ENCODE measurements at regions not wholly inside any gene's neighbourhood (a gene's known extent, or its start where the extent isn't known, plus 50 kb on each side); places are given as distances from the start of the nearest gene placed in this dataset.
A peak's percentile ranks its signal among the peaks of the same experiment; 100 is the strongest.
"Not testable (repeated sequence)": the region's sequence is repeated elsewhere in the genome, so short reads cannot be mapped to it uniquely, and the experiment has no call there.

DNA sequence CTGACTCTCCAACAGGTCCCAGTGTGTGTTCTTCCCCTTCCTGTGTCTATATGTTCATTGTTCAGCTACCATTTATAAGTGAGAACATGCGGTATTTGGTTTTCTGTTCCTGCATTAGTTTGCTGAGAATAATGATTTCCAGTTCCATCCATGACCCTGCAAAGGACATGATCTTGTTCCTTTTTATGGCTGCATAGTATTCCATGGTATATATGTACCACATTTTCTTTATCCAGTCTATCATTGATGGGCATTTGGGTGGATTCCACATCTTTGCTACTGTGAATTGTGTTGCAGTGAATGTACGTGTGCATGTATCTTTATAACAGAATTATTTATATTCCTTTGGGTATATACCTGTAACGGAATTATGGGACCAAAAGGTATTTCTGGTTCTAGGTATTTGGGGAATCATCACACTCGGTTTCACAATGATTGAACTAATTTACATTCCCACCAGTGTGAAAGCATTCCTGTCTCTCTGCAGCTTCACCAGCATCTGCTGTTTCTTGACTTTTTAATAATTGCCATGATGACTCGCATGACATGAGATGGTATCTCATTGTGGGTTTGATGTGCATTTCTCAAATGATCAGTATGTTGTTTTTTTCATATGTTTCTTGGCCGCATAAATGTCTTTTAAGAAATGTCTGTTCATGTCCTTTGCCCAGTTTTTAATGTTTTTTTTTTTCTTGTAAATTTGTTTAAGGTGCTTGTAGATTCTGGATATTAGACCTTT lies 60.2 kb downstream of the LSMEM1 start:
- intact Hi-C loops (cut with DNase I) = no loop called here
- no peaks in the 10 kb centered on the region for H3K9me3 ChIP-seq
- no peaks in the 10 kb centered on the region for H3K27me3 ChIP-seq (ENCODE audit: low read depth)
- no peaks in the 10 kb centered on the region for H3K36me3 ChIP-seq
- no peak overlapping the region for H3K4me3 ChIP-seq
- H3K27ac ChIP-seq = no peak overlapping the region
- ATAC-seq = no peak
- no peaks in the 10 kb centered on the region for H3K4me1 ChIP-seq
- no peak for DNase-seq
- TF ChIP-seq, protein P1, sequence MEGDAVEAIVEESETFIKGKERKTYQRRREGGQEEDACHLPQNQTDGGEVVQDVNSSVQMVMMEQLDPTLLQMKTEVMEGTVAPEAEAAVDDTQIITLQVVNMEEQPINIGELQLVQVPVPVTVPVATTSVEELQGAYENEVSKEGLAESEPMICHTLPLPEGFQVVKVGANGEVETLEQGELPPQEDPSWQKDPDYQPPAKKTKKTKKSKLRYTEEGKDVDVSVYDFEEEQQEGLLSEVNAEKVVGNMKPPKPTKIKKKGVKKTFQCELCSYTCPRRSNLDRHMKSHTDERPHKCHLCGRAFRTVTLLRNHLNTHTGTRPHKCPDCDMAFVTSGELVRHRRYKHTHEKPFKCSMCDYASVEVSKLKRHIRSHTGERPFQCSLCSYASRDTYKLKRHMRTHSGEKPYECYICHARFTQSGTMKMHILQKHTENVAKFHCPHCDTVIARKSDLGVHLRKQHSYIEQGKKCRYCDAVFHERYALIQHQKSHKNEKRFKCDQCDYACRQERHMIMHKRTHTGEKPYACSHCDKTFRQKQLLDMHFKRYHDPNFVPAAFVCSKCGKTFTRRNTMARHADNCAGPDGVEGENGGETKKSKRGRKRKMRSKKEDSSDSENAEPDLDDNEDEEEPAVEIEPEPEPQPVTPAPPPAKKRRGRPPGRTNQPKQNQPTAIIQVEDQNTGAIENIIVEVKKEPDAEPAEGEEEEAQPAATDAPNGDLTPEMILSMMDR (IDR thresholded peaks at IDR 0.05) = no peak

DNA sequence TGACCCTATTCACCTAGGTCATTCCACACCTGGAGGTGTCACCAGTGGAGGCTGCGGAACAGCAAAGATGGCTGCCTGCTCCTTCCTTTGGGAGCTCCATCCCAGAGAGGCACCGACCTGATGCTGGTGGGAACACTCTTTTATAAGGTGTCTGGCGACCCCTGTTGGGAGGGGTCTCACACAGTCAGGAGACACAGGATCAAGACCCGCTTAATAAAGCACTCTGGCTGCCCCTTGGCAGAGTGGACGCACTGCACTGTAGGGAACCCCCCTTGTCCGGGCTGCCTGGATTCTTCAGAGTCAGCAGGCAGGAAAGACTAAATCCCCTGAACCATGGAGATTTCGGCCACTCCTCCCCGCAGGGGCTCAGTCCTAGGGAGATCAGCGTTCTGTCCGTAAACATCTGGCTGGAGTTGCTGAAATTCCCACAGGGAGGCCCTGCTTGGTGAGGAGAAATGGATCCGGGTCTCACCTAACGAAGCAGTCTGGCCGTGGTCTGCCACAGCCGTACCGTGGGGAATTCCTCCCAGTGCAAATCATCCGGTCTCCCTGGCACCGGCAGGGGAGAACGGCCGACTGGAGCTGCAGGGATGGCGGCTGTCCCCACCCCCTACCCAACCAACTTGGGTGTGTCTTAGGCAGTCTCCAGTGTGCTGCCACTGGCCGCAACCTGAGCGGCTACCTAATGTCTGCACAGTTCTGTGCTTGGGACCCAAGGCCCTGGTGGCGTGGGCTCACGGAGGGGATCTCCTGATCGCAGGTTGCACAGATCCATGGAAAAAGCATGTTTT lies 66.1 kb downstream of the LSMEM1 start:
- Histone ChIP-seq H3K4me3 (no peak overlapping the region), H3K4me1 (no peaks in the 10 kb centered on the region), H3K27me3 (ENCODE audit: low read depth) (no peaks in the 10 kb centered on the region), H3K27ac (no peak overlapping the region), H3K9me3 (no peaks in the 10 kb centered on the region), H3K36me3 (no peaks in the 10 kb centered on the region)
- intact Hi-C loops (cut with DNase I) = no loop called here
- TF ChIP-seq, protein P1 (IDR thresholded peaks at IDR 0.05) = no peak
- no peak for DNase-seq
- no peak for ATAC-seq

- no peak for DNase-seq
- no peak for ATAC-seq
- H3K4me1 ChIP-seq = no peaks in the 10 kb centered on the region
- H3K36me3 ChIP-seq = no peaks in the 10 kb centered on the region
- TF ChIP-seq, protein P1 (IDR thresholded peaks at IDR 0.05) = no peak
- H3K4me3 ChIP-seq = no peak overlapping the region
- no peak overlapping the region for H3K27ac ChIP-seq
- intact Hi-C loops (cut with DNase I) = no loop called here
- H3K27me3 ChIP-seq (ENCODE audit: low read depth) = no peaks in the 10 kb centered on the region
- no peaks in the 10 kb centered on the region for H3K9me3 ChIP-seq
Measured at GRCh38 chr7:112547916-112548315, 67.1 kb downstream of the LSMEM1 start.

- DNase-seq = no peak
- Histone ChIP-seq H3K9me3 (no peaks in the 10 kb centered on the region), H3K27me3 (ENCODE audit: low read depth) (no peaks in the 10 kb centered on the region), H3K27ac (no peak overlapping the region), H3K4me3 (no peak overlapping the region), H3K4me1 (no peaks in the 10 kb centered on the region), H3K36me3 (no peaks in the 10 kb centered on the region)
- peak; percentile 76 to 78 for ATAC-seq
- TF ChIP-seq, protein P1 (IDR thresholded peaks at IDR 0.05) = peak; percentile 88
- intact Hi-C loops (cut with DNase I) = loop anchor here (5.0 kb wide), 1 partner anchor 872 kb away; no protein-coding TSS in a partner anchor
Measured at GRCh38 chr7:112550468-112551060, 69.8 kb downstream of the LSMEM1 start.

GRCh38 chr7:112551521-112551920 lies 70.7 kb downstream of the LSMEM1 start:
- H3K27ac ChIP-seq; H3K4me3 ChIP-seq; H3K36me3 ChIP-seq; H3K4me1 ChIP-seq; ATAC-seq; H3K9me3 ChIP-seq; DNase-seq; H3K27me3 ChIP-seq (ENCODE audit: low read depth): not testable (repeated sequence)
- intact Hi-C loops (cut with DNase I) = loop anchor here (5.0 kb wide), 1 partner anchor 871 kb away; no protein-coding TSS in a partner anchor

Data from lower lobe of right lung (tissue), 2 donors.